Fibroblast of skin of scalp (primary cell): ENCODE measurements at regions not wholly inside any gene's neighbourhood (a gene's known extent, or its start where the extent isn't known, plus 50 kb on each side); places are given as distances from the start of the nearest gene placed in this dataset.

Experiments
- DNase-seq: peaks from one replicate; pipeline ENCODE4 v3.0.0-alpha.2; 2013

GRCh38 chr15:46567968-46568367, 933.1 kb downstream of the SQOR start:
- DNase-seq: no peak

DNA sequence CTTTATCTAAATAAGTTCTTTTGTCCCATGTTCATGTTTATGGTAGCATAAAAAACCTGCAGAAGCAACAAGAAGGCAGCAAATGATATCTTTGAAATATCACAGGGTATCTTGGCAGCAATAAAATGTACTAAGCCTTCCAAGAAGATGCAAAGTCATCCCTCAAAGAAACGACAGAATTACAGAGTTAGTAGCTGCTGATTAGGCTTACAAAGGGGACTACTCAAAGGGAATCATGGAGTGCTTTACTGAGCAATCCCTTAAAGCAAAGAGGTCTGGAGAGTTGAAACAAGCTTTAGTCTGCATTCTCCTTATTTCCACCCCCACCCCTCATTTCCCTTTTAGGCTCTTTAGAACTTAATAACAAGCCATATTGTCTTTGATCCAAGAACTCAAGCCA, 935.0 kb downstream of the SQOR start:
- DNase-seq: no peak

GRCh38 chr15:46576646-46577395, 942.0 kb downstream of the SQOR start:
- DNase-seq: peak; percentile 4

DNA sequence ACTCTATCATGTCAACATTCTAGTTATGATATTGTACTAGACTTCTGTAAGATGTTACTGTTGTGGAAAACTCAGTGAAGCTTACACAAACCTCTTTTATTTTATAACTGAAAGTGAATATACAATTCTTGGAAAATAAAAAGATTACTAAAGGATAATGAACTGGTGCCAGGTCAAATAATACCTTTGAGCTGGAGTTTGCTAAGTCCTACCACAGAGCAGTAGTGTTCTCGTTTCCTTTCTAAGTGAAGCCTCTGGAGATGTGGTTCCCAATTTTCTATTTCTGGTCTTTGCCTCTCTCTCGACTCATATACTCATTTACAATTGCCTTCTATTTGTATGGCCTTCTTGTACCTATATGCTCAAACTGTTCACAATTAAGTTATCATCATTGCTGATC, 942.9 kb downstream of the SQOR start:
- DNase-seq: no peak

- no peak for DNase-seq
Measured at GRCh38 chr15:46580487-46580886, 945.7 kb downstream of the SQOR start.

GRCh38 chr15:46580924-46581323, 946.1 kb downstream of the SQOR start:
- no peak for DNase-seq

- DNase-seq: no peak
Measured at GRCh38 chr15:46589088-46589487, 954.3 kb downstream of the SQOR start.

DNA sequence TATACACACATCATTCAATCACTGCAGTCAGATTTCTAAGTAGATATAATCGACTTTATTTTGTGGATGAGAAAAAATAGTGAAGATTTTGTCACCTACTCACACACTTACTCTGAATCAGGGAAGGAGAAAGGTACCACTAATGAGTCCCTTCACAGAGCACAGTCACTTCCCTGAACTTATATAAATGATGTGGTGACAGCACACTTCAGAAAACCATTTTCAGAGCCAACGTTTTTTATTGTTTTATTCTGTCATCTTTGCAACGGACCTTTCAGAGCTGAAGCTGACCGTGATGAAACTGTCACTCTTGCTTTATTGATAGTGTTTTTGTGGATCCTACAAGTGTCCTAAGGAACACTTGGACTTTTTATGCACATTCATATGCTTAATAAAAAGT, 956.6 kb downstream of the SQOR start:
- no peak for DNase-seq

DNA sequence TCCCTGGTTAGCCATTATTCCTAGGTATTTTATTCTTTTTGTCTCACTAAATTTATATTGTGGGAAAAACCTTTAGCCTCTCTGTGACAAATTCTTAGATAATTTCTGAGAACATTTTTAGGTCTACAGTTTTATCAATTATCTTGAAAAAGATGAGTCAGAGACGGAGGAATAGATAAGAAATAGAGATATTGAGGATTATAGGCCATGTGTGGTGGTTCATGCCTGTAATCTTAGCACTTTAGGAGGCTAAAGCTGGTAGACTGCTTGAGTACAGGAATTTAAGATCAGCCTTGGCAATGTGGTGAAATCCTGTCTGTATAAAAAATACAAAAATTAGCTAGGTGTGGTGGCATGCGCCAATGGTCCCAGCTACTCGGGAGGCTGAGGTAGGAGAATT, 960.2 kb downstream of the SQOR start:
- no peak for DNase-seq

DNA sequence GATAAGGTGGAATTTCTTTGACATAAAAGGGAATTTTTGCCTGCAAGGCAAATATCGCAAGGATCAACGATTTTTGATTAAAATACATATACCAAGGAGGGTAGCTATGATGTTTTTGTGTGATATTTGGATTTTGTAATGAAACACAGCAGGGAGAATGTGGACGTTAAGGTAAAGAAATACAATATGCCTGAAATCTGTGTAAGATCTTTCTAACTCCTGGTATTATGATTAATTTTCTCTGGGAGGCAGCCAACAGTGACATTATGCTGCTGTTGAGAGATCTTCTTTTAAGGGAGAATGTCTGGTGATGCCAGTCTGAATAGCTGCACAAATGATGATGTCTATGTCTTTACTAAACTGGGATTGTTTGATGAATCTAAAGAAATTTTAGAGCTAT, 972.2 kb downstream of the SQOR start:
- no peak for DNase-seq

DNA sequence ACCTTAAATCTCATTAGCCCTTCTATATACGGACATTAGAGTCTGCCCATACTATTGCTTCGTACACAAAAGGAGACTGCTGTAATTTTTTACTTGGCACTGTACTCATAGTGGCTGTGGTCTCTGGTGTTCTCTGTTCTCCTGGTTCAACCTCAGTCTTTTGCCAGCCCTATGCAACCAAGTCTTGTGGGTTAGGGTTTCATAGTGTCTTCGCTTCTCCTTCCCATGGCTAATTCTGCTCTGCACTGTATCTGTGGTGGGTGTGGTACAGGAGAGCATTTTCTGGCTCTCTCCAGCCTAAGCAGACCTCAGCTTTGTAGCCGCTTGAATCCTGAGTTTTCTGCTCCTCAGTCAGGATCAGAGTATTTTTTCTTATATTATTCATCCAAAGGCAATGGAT, 981.2 kb downstream of the SQOR start:
- no peak for DNase-seq

GRCh38 chr15:46617507-46617906, 982.7 kb downstream of the SQOR start:
- DNase-seq: no peak

DNA sequence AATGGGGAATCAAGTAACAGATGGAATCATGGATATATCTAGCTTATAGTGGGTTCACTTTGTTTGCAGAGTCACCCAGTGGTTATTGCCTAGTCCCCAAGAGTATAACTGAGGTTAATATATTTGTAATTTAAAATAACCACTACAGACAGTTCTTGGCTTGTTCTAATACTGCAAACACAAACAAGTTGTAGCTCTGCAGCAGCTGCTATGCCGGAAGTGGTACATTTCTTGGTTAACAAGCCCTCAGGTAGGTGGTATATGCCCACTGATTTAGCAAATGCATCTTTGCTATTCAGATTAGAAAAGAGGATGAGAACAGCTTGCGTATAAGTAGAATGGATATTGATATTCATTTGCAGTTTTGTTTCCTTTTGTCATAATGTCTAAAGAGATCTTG, 984.2 kb downstream of the SQOR start:
- no peak for DNase-seq

DNA sequence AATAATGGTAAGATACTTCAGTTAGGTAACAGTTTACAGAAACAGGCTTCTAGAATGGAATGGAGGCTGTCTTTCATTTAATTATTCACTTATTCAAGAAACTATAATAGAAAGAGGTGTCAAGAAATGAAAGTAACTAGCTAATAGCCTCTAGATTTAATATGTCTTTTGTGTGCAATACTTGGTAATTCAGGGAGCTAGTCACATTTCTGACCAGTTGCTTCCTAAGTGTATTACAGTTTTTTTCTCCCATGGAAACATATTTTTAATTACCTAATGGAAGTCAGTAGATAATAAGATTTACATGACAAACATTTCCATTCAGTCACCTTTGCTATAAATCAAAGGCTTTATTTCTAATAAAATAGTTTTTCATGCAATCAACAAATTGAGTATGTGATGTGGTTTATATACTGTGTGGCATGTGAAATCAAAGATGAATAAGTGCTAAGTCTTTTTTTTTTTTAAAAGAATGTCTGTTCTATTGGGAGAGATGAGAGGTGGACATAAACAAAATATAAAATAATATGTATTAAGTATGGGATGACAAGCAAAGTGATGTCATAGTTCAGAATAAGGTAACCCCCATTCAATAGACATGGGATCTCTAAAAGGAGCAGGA, 985.7 kb downstream of the SQOR start:
- DNase-seq: no peak

DNA sequence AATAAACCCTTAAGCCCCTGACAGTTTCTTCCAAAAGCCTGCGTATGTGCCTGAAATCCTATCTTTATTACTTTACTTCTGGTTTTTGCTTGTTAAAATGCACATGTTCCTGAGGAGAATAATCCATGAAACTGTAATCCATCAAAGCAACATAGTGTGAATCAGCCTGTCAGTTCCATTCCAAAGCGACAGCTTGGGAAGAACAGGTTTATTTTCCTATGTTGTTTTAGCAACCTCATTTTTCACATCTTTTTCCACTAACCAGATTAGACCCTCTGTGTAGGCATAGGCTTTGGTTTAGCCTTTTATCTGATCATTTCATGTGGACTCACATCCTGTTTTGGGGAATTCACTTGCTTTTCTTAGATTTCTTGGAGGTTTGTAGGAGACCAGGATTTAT, 988.0 kb downstream of the SQOR start:
- DNase-seq: no peak

DNA sequence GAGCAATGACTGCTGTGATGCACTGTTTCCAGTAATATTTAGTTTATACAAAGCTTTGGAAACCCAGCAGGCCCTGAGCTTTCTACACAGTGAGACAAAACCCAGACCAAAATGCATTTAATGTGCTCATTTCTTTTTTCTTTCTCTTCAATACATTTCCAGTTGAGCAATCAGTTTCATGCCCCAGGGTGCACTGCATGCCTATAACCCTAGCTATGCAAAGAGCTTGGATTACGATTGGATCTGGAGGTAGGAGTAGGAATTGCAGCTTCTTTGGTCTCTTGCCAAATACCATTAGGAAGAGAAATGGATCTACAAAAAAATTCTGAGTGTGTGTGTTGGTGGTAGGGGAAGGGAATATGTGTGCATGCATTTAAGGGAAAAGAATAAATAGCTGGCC, 1001.4 kb downstream of the SQOR start:
- DNase-seq: peak; percentile 10

GRCh38 chr15:46644501-46645481, 1010.0 kb downstream of the SQOR start:
- DNase-seq: no peak

DNA sequence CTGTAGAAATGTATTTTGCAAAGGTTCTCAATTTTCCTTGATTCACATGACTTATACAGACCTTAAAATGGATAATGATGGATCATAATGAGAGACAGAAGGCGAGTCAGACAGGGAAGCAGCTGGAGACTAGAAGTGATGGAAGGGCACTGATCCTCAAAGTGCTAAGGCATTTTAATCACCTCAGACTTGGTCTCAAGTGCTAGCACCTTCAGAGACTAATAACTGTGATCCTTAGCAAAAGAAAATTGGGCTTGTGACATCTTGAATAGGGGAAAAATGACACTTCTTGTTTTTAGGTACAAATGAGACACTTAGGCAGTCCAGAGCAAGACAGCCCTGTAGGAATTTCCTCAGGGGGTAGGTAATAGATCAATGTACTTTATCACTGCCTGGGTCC, 1011.7 kb downstream of the SQOR start:
- no peak for DNase-seq

GRCh38 chr15:46647046-46647445, 1012.2 kb downstream of the SQOR start:
- DNase-seq: no peak

DNA sequence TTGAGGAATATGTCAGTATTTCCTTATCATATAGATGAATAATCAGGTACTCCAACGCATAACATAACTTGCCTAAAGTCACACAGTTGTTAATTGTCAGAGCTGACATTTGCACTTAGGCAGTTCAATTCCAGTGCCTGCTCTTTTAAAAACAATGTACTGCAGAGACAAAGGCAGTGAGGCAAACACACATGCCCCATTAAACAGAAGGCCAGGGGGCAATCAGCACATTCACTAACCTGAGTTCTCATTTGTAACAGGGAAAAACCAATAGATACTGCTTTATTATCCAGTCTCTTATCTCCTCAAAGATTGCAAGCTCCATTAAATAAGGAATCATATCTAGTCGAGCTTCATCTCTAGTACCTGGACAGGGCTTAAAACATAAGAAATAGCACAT, 1017.4 kb downstream of the SQOR start:
- DNase-seq: no peak

DNA sequence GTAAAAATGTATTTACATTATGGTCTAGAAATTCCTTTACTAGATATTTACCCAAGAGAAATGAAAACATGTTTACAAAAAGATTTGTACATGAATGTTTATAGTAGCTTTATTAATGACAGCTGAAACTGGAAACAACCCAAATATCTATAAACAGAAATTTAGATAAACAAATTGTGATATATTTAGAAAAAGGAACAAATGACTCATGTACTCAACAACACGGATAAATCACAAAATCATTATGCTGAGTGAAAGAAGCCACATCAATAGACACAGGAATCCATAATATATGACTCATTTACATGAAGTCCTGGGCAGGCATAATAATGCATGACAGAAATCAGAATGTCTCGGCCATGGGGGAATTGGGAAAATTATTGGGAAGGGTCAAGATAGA, 1020.2 kb downstream of the SQOR start:
- DNase-seq: no peak

DNA sequence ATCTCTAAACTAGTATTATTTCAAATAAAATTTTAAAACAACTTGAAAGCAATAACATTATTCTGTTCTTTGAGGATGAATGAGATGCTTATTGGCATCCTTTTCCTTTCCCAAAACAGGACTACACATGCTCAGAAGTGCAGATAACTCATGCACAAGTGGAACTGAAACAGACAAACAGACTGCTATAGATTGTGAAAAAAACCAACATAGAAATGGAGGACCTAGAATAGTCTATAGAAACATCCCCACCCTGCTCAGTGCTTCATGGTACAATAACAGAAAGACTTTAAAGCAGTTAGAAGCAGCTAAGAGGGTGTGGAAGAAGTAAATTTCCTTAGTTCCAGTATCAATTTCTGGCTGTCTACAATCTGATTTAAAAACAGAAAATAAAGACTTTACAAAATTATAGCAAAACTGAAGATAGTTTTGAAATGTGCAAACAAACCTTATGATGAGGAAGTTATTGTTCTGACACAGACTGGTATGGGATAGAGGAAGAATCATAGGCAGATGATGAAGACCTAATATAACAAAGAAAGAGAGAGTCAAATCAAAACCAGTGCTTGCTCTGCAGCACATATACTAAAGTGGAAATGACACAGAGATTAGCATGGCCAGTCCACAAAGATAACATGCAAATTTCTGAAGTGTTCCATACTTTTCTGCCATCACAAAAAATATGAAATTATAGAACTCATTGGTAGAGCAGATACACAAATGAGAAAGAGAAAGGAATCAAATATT, 1025.4 kb downstream of the SQOR start:
- DNase-seq: no peak

GRCh38 chr15:46670258-46670657, 1035.4 kb downstream of the SQOR start:
- DNase-seq: no peak
